ENCODE measurements at regions not wholly inside any gene's neighbourhood (a gene's known extent, or its start where the extent isn't known, plus 50 kb on each side); places are given as distances from the start of the nearest gene placed in this dataset.
"Not testable (repeated sequence)": the region's sequence is repeated elsewhere in the genome, so short reads cannot be mapped to it uniquely, and the experiment has no call there.

DNA sequence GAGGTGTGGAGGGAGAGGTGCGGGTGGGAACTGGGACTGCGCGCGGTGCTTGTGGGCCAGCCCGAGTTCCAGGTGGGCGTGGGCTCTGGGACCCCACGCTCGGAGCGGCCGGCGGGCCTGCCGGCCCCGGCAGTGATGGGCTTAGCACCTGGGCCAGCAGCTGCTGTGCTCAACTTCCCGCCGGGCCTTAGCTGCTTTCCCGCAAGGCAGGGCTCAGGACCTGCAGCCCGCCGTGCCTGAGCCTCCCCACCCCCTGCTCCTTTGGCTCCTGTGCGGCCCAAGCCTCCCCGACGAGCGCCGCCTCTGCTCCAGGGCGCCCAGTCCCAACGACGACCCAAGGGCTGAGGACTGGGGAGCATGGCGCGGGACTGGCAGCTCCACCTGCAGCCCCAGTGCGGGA, 232.7 kb downstream of the FGFR2 start:
- no peaks in the 10 kb centered on the region for H3K9me3 Mint-ChIP-seq
- no peak for DNase-seq
- ChIA-PET CTCF (no interaction called here), POLR2A (no interaction called here)
- H3K4me3 Mint-ChIP-seq = no peak overlapping the region
- no peaks in the 10 kb centered on the region for H3K36me3 Mint-ChIP-seq (ENCODE audit: low read depth)
- H3K27me3 Mint-ChIP-seq = no peaks in the 10 kb centered on the region
- no peak overlapping the region for H3K27ac Mint-ChIP-seq
- H3K4me1 Mint-ChIP-seq = no peaks in the 10 kb centered on the region

DNA sequence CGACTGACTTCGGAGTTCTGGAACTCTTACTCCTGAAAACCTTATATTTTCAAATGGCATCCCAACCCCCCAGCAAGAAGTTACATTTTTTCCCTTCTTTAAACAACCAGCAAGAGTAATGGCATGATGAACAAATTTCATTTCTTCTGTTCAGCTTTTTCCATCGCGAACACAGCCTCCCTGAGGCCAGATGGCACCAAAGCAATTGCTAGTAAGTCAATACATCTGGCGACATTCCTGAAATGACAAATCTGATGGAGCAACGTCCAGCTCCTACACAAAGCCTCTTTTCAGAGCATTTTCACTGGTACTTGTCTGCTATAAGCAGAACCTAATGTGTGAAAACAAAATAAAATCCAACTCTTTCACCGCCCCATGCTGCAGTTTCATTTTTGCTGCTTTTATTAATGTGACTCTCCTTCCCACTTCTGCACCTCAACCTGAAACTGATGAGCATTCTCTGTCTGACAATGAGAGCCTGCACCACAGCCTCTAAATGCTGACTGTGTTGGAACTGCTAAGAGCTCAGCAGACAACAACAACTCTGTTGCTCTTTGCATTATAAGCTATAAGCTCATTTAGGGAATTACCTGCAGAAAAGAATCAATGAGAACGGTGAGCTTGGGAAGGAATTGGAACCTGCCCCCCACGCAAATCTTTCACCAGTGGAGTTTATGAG, 229.8 kb downstream of the FGFR2 start:
- H3K4me3 Mint-ChIP-seq = no peak overlapping the region
- H3K27ac Mint-ChIP-seq = no peak overlapping the region
- ChIA-PET POLR2A (no interaction called here), CTCF (interaction anchor here (0.6 kb wide), 1 partner anchor 36 kb away, joined by 4 read pairs; no protein-coding TSS in a partner anchor)
- H3K27me3 Mint-ChIP-seq = no peaks in the 10 kb centered on the region
- no peak for DNase-seq
- H3K9me3 Mint-ChIP-seq = no peaks in the 10 kb centered on the region
- H3K36me3 Mint-ChIP-seq (ENCODE audit: low read depth) = no peaks in the 10 kb centered on the region
- H3K4me1 Mint-ChIP-seq = no peaks in the 10 kb centered on the region

DNA sequence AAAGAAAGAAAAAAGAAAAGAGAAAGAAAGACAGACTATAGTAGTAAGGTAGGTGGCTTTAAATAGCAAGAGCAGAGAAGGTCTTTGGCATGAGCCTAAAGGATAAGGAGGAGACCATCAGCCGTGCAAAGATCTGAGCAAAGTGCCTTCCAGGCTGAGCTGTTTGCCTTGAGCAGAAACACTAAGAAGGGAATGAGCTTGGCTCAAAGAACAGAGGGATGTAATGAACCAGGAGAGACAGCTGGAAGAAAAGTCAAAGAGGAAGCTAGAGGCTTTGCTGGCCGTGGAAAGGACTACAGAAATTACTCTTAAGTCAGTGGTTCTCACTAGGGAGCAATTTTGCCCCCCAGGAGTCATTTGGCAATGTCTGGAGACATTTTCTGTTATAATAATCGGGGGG, 228.6 kb downstream of the FGFR2 start:
- ChIA-PET CTCF (interaction anchor here (0.6 kb wide), 1 partner anchor 35 kb away, joined by 4 read pairs; no protein-coding TSS in a partner anchor), POLR2A (no interaction called here)
- DNase-seq = no peak
- Mint-ChIP-seq H3K27ac (no peak overlapping the region), H3K4me1 (no peaks in the 10 kb centered on the region), H3K4me3 (no peak overlapping the region), H3K9me3 (no peaks in the 10 kb centered on the region), H3K36me3 (ENCODE audit: low read depth) (no peaks in the 10 kb centered on the region), H3K27me3 (no peaks in the 10 kb centered on the region)

DNA sequence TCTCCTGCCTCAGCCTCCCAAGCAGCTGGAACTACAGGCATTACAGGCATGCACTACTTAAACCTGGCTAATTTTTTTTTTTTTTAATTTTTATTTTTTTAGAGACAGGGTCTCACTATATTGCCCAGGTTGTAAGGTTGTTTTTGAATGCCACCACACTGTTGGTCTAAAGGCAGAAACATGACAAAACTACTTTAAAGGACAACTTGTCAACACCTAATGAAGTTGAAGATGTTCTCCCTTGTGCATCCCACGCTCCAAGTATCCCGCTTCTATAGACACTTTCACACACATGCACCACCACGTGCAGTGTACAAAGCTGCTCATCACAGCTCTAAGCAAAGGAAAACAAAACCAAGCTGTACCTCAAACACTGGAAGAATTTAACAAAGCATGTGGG, 226.4 kb downstream of the FGFR2 start:
- Mint-ChIP-seq H3K9me3 (no peaks in the 10 kb centered on the region), H3K36me3 (ENCODE audit: low read depth) (no peaks in the 10 kb centered on the region), H3K27ac (no peak overlapping the region), H3K27me3 (no peaks in the 10 kb centered on the region), H3K4me1 (no peaks in the 10 kb centered on the region), H3K4me3 (no peak overlapping the region)
- DNase-seq = no peak
- POLR2A ChIA-PET = no interaction called here
- CTCF ChIA-PET = no interaction called here

DNA sequence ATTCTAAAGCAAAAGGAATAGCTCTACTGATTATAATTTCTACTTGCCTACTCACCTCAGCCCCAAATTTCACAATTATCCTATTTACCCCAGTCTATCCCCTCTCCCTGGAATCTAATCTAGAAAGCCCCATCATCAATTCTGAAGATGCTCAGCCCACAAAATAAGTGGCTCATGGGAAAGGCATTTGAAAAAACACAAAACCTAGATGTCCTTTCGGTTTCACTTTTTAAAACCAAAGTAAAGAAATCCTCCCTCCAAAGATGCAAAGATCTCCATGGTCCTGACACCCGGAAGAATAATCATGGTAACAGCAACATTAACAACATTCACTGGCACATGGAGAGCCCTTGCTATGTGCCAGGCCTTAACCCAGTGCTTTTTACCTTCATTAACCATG, 224.8 kb downstream of the FGFR2 start:
- ChIA-PET POLR2A (no interaction called here), CTCF (no interaction called here)
- H3K9me3 Mint-ChIP-seq = no peaks in the 10 kb centered on the region
- H3K27me3 Mint-ChIP-seq = no peaks in the 10 kb centered on the region
- no peaks in the 10 kb centered on the region for H3K4me1 Mint-ChIP-seq
- DNase-seq = no peak
- H3K27ac Mint-ChIP-seq = no peak overlapping the region
- H3K36me3 Mint-ChIP-seq (ENCODE audit: low read depth) = no peaks in the 10 kb centered on the region
- H3K4me3 Mint-ChIP-seq = no peak overlapping the region

DNA sequence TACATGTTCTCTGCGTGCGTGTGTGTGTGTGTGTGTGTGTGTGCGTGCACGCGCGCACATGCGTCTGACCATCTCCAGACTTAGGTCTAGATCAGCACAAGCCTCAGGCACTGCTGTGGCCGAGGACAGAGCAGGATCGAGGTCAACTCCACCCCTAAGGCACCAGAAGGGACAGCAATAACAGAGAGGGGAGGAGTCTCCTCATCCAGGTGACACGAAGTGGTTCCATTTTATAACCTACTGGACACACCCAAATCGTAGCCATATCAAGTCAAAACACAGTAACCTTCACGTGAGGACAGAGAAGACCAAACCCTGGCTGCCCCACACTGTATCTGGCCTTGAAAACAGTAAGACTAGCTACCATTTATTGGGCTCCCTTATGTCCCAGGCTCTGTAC, 224.1 kb downstream of the FGFR2 start:
- Mint-ChIP-seq H3K36me3 (ENCODE audit: low read depth) (no peaks in the 10 kb centered on the region), H3K4me3 (no peak overlapping the region), H3K27me3 (no peaks in the 10 kb centered on the region), H3K4me1 (no peaks in the 10 kb centered on the region), H3K27ac (no peak overlapping the region), H3K9me3 (no peaks in the 10 kb centered on the region)
- no peak for DNase-seq
- POLR2A ChIA-PET = no interaction called here
- CTCF ChIA-PET = no interaction called here

DNA sequence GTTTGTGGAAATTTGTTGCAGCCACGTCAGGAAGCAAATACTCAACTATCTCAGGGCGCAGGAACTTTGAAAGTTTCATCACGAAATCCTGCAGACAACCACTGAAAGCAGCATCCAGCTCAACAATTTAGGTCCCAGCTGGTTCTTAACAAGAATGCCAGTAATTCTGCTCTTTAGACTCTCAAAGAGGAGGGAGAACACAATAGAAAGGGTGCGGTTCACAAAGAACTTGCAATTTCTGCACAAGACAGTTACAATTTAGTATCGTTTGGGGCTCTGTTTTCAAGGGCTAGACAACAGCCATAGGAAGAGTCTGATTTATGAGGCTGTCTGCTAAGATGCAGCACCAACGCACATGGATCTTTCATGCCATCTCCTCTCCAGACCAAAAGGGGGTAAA, 223.1 kb downstream of the FGFR2 start:
- no peak for DNase-seq
- Mint-ChIP-seq H3K36me3 (ENCODE audit: low read depth) (no peaks in the 10 kb centered on the region), H3K27ac (no peak overlapping the region), H3K27me3 (no peaks in the 10 kb centered on the region), H3K4me3 (no peak overlapping the region), H3K9me3 (no peaks in the 10 kb centered on the region), H3K4me1 (no peaks in the 10 kb centered on the region)
- CTCF ChIA-PET = no interaction called here
- POLR2A ChIA-PET = no interaction called here

DNA sequence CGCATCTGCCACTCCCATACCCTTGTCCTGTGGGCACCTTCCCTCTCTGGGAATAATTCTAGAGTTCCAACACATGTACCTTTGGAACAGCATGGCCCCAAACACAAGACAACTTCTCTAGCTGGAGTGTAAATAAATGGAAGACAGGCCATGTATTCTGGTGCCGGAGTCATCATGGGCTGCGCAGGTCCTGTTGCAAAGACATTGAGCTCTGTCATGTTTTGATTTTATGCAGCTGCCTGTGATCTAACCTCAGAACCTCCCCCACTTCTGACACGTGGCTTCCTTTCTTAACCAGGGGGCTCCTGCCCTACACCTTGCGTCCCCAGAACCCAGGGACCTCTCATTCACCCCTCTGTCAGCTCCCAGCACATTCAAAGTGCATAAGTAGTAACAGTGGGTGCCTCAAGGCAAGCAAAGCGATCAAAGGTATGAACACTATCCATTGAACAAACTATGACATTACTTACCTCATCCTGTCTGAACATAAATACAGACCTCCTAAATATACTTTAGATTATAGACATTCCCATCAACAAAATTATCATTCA, 219.9 kb downstream of the FGFR2 start:
- Mint-ChIP-seq H3K36me3 (ENCODE audit: low read depth) (no peaks in the 10 kb centered on the region), H3K9me3 (peaks cover 2% of the 10 kb centered on the region)

DNA sequence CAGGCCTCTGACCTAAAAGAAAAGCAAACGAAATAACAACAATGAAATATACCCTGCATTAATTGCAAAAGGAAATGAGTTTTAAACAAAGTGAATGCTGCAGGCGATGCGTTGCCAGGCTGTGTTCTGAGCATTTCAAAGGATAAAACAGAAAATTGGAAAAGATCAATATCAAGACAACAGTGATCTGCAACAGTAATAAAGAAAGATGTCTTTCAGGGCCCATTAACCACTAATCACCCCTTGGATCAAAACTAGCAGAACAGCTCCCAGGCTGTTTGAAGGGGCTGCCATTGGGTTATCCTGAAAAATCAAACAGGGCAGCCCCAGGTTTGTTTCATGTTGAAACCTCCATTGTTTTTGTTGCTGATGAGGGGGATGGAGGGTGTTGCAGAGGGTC, 219.2 kb downstream of the FGFR2 start:
- H3K36me3 Mint-ChIP-seq (ENCODE audit: low read depth) = no peaks in the 10 kb centered on the region
- peaks cover 2% of the 10 kb centered on the region for H3K9me3 Mint-ChIP-seq
- H3K4me1 Mint-ChIP-seq = no peaks in the 10 kb centered on the region
- ChIA-PET POLR2A (no interaction called here), CTCF (no interaction called here)
- H3K27ac Mint-ChIP-seq = no peak overlapping the region
- H3K4me3 Mint-ChIP-seq = no peak overlapping the region
- no peaks in the 10 kb centered on the region for H3K27me3 Mint-ChIP-seq
- DNase-seq = no peak

More for the DNA sequence above, 219.9 kb downstream of the FGFR2 start:
- CTCF ChIA-PET = no interaction called here
- POLR2A ChIA-PET = no interaction called here
- no peak for DNase-seq
- Mint-ChIP-seq H3K4me3 (no peak overlapping the region), H3K27me3 (no peaks in the 10 kb centered on the region), H3K4me1 (no peaks in the 10 kb centered on the region), H3K27ac (no peak overlapping the region)

DNA sequence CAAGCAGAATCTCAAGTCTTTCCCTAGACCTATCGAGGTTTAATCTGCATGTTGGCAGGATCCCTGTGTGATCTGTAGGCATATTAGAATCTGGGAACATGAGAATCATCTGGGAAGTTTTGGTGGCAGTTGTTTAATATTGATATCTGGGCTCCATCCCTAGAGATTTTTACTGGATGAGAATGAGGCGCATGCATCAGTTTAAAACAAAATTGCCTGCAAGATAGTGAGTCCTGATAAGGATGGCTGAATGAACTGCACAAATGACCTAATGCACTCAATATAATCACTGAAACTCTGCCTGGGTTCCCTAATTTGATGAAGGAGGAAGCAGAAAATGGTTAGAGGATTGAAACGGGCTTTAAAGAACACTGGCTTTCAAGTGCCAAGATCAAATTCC, 218.0 kb downstream of the FGFR2 start:
- no peak overlapping the region for H3K4me3 Mint-ChIP-seq
- DNase-seq = no peak
- no peaks in the 10 kb centered on the region for H3K4me1 Mint-ChIP-seq
- no peak overlapping the region for H3K27ac Mint-ChIP-seq
- H3K36me3 Mint-ChIP-seq (ENCODE audit: low read depth) = no peaks in the 10 kb centered on the region
- CTCF ChIA-PET = no interaction called here
- POLR2A ChIA-PET = no interaction called here
- H3K9me3 Mint-ChIP-seq = peaks cover 2% of the 10 kb centered on the region
- no peaks in the 10 kb centered on the region for H3K27me3 Mint-ChIP-seq

DNA sequence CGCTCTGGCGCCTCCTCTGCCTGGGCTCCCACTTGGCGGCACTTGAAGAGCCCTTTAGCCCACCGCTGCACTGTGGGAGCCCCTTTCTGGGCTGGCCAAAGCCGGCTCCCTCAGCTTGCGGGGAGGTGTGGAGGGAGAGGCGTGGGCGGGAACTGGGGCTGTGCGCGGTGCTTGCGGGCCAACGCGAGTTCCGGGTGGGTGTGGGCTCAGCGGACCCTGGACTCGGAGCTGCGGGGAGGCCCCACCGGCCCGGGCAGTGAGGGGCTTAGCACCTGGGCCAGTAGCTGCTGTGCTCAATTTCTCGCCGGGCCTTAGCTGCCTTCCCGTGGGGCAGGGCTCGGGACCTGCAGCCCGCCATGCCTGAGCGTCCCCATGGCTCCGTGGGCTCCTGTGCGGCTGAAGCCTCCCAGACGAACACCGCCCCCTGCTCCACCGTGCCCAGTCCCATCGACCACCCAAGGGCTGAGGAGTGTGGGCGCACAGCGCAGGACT, 216.2 kb downstream of the FGFR2 start:
- H3K27me3 Mint-ChIP-seq; H3K9me3 Mint-ChIP-seq; H3K27ac Mint-ChIP-seq; H3K4me1 Mint-ChIP-seq; CTCF ChIA-PET; H3K36me3 Mint-ChIP-seq (ENCODE audit: low read depth); H3K4me3 Mint-ChIP-seq; DNase-seq; POLR2A ChIA-PET: not testable (repeated sequence)

DNA sequence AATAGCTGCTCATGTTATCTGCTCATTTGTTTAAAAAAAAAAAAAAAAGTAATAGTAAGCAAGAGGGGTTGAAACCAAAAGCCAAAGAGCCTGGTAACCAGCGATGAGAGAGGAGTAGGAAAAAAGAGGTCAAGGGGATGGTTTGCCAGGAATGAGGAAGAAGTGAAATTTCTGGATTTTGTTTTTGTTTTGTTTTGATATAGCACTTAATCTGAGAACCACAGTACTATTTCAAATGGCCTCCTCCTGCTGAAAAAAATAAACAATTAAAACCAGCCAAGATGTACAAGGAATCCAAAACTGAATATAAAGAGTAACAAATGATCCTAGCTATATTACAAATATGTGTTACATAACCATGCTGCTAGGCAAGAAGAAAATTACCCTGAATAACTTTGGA, 213.1 kb downstream of the FGFR2 start:
- DNase-seq = no peak
- H3K27ac Mint-ChIP-seq = no peak overlapping the region
- no peak overlapping the region for H3K4me3 Mint-ChIP-seq
- POLR2A ChIA-PET = no interaction called here
- no peaks in the 10 kb centered on the region for H3K27me3 Mint-ChIP-seq
- peaks cover 2% of the 10 kb centered on the region for H3K9me3 Mint-ChIP-seq
- no peaks in the 10 kb centered on the region for H3K4me1 Mint-ChIP-seq
- CTCF ChIA-PET = no interaction called here
- H3K36me3 Mint-ChIP-seq (ENCODE audit: low read depth) = no peaks in the 10 kb centered on the region

DNA sequence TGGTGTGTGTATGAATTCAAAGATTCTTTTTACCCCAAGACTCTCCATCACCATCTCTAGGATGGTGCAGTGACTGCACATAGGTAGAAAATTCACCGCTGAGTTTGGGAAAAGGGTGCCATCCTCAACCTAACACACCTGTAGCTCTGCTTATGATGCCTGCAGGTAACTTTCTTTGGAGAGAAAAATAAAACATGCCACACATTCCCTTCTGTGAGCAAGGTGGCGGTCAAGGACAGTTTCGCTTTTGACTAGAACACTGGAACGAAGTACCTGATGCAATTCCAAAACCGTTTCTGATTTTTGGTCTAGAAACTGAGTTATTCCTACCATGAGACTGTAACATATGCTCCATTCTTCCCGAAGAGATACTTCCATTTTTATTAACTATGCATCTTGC, 205.6 kb downstream of the FGFR2 start:
- Mint-ChIP-seq H3K4me3 (no peak overlapping the region), H3K9me3 (no peaks in the 10 kb centered on the region), H3K27ac (no peak overlapping the region), H3K36me3 (ENCODE audit: low read depth) (no peaks in the 10 kb centered on the region), H3K4me1 (no peaks in the 10 kb centered on the region), H3K27me3 (no peaks in the 10 kb centered on the region)
- no peak for DNase-seq
- CTCF ChIA-PET = no interaction called here
- POLR2A ChIA-PET = no interaction called here

DNA sequence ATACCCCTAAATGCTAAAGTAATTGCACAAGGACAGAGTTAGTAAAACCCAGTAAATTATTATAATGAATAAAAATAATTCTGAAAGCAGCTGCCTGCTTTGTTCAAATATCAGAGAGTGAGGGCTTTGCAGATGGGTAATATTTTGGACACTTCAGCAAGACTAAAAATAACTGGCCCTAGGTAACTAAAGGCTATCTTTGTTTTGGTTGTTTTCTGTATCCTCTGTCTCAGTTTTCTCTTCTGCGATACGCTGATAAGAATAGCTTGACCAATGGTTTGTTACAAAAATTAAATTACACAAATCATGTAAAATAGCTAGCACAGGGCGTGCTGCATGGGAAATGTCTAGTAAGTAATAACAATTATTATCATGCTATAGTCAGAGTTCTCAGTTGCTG, 204.7 kb downstream of the FGFR2 start:
- POLR2A ChIA-PET = no interaction called here

More for the DNA sequence above, 204.7 kb downstream of the FGFR2 start:
- Mint-ChIP-seq H3K36me3 (ENCODE audit: low read depth) (no peaks in the 10 kb centered on the region), H3K27ac (no peak overlapping the region), H3K4me1 (no peaks in the 10 kb centered on the region), H3K27me3 (no peaks in the 10 kb centered on the region), H3K4me3 (no peak overlapping the region), H3K9me3 (no peaks in the 10 kb centered on the region)
- no peak for DNase-seq
- CTCF ChIA-PET = no interaction called here

Data from activated CD4-positive, alpha-beta memory T cell treated with anti-CD3 and anti-CD28 coated beads, Interleukin-2, amount 10 ng/mL, durations not matched to agents 7 days and 5 days (primary cell).